GM19025 (cell line): ENCODE measurements at regions not wholly inside any gene's neighbourhood (a gene's known extent, or its start where the extent isn't known, plus 50 kb on each side); places are given as distances from the start of the nearest gene placed in this dataset.
"Not testable (repeated sequence)": the region's sequence is repeated elsewhere in the genome, so short reads cannot be mapped to it uniquely, and the experiment has no call there.

Source experiments
- ATAC-seq: cut with Tn5 transposase; IDR thresholded peaks from one replicate; pipeline ENCODE4 v1.9.1; 2021; ENCODE audit warnings: mild to moderate bottlenecking, low read depth, moderate library complexity; ENCODE audit not compliant: unreplicated experiment

- ATAC-seq: no peak
Observed at GRCh38 chr3:191518861-191519260, 57.9 kb downstream of the PYDC2 start.

GRCh38 chr3:191521055-191521454 is 60.1 kb downstream of the PYDC2 start:
- ATAC-seq: no peak

GRCh38 chr3:191523148-191523547 is 62.2 kb downstream of the PYDC2 start:
- ATAC-seq: no peak

- ATAC-seq: no peak
Observed at GRCh38 chr3:191528589-191528988, 67.6 kb downstream of the PYDC2 start.

- no peak for ATAC-seq
Observed at GRCh38 chr3:191529992-191530391, 69.0 kb downstream of the PYDC2 start.

- ATAC-seq: no peak
Observed at GRCh38 chr3:191531434-191531972, 70.5 kb downstream of the PYDC2 start.

GRCh38 chr3:191543018-191543417 is 82.1 kb downstream of the PYDC2 start:
- no peak for ATAC-seq

- ATAC-seq: no peak
Observed at GRCh38 chr3:191543897-191544296, 82.9 kb downstream of the PYDC2 start.

GRCh38 chr3:191549357-191549756 is 88.4 kb downstream of the PYDC2 start:
- ATAC-seq: no peak

- no peak for ATAC-seq
Observed at GRCh38 chr3:191555037-191555436, 94.1 kb downstream of the PYDC2 start.

GRCh38 chr3:191557322-191557721 is 96.4 kb downstream of the PYDC2 start:
- no peak for ATAC-seq

- no peak for ATAC-seq
Observed at GRCh38 chr3:191563722-191564121, 102.8 kb downstream of the PYDC2 start.

GRCh38 chr3:191566469-191566868 is 105.5 kb downstream of the PYDC2 start:
- no peak for ATAC-seq

GRCh38 chr3:191568206-191568605 is 107.2 kb downstream of the PYDC2 start:
- no peak for ATAC-seq

GRCh38 chr3:191592105-191592504 is 131.1 kb downstream of the PYDC2 start:
- ATAC-seq: no peak

GRCh38 chr3:191593486-191593885 is 132.5 kb downstream of the PYDC2 start:
- no peak for ATAC-seq

- not testable (repeated sequence) for ATAC-seq
Observed at GRCh38 chr3:191615511-191615910, 154.5 kb downstream of the PYDC2 start.

GRCh38 chr3:191624299-191624698 is 163.3 kb downstream of the PYDC2 start:
- ATAC-seq: no peak

GRCh38 chr3:191627064-191627463 is 166.1 kb downstream of the PYDC2 start:
- no peak for ATAC-seq

GRCh38 chr3:191628571-191628970 is 167.6 kb downstream of the PYDC2 start:
- no peak for ATAC-seq

- ATAC-seq: no peak
Observed at GRCh38 chr3:191631496-191631895, 170.5 kb downstream of the PYDC2 start.

- ATAC-seq: no peak
Observed at GRCh38 chr3:191634902-191635301, 173.9 kb downstream of the PYDC2 start.

GRCh38 chr3:191637611-191638010 is 176.6 kb downstream of the PYDC2 start:
- ATAC-seq: no peak
